HPDE6-E6E7 (cell line): ENCODE measurements at regions not wholly inside any gene's neighbourhood (a gene's known extent, or its start where the extent isn't known, plus 50 kb on each side); places are given as distances from the start of the nearest gene placed in this dataset.

Source experiments
- DNase-seq: peaks from one replicate; pipeline ENCODE4 v3.0.0; 2011; ENCODE audit warnings: missing footprints; ENCODE audit errors: extremely low spot score

DNA sequence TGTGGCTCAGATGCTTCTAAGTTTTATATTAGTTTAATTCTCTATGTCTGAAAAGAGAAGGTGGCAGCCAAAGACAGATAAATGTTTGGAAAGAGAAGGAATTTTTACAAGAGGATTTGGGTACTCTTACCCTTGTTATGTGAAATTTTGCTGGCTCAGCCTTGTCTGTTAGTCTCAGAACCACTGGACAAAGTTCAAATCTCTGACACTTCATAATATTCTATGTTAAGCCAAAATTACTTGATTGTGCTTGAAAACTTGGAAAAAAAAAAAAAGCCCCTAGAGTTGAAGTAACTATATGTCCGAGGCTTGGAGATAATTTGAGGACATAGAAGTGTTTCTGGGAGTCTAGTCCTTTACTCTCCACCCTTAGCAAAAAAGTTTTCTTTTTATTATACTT lies 1079.3 kb upstream of the LRRTM3 start:
- DNase-seq: no peak

DNA sequence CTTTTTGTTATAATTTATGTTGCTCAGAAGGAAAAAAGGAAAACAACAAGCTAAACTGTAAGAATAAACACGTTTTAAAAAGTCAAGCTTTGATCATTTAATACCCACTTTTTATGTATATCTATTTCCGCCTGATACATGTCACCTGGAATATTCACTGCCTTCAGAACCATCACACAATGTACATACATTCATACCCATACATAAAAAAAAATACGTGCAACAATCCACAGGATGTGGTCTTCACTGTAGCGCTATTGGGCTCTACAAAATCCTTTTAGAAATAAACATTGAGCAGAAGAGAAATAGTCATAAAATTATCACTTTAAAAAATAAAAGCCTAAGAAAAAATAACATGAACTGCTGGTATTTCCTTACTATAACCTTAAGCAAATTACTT lies 1078.9 kb upstream of the LRRTM3 start:
- DNase-seq: no peak

DNA sequence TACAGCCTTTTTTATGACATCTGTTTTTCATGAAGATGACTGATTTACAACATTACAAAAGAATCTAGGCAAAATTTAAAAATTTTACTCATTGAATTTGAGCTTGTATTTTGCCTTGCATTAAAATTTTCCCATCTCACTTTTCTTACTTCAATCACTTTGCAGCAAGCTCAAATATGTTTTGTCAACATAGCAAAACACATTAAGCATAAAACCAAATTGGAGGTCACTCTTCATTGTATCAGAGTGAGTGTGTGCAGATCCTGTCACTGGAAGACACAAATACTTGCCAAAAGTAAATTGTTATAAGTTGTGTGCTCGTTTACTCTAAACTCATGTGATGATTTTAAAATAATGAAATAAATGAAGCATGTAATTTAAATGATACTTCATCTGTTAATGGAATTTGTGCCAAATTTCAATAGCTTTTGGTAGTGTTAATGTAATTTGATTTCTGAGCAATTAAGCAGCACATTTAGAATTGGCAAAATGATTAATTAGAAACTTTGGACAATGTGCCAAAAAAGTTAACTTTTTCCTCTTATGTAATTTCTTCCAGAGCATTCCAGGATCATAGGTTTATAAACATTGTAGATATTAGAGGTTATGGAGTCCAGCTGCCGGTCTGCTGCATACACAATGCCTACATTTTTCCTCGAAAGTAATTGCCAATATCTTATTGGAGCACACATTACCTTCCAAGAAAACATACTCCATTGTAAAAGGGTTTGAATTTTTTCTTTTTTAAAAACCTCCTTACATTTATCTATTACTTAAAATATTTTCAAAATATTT lies 1078.2 kb upstream of the LRRTM3 start:
- no peak for DNase-seq

DNA sequence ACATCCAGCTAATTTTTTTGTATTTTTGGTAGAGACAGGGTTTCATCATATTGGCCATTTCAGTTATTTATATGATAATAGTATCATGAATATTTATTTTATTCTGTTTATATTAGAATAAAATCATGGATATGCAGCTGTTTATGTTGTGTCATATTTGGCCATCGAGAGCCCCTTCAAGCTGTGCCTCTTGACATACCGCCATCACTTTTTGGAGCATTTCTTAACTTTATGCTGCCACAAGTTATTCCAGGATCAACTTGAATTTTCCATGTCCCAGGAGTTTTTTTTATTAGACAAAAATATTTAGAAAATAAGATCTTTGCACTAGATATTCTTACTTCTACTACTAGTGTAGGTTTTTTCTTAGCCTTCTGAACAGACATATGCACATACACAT lies 1067.0 kb upstream of the LRRTM3 start:
- no peak for DNase-seq

DNA sequence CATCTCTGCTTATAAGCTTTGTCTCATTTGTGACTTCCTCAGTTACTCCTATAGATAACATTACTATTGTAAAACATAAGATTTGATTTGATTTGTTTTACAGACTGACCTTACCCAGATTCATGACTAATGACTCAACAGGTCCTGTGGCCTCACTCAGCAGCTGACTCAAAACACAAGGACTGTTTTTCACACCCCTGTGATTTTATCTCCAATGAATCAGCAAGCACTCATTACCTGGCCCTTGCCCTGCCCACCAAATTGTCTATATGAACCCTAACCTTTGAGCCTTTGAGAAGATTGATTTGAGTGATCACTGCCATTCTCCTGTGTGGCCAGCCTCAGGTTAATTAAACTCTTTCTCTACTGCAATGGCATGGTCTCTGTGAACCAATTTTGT lies 1064.6 kb upstream of the LRRTM3 start:
- DNase-seq: peak; percentile 40
